HG02943 (cell line): ENCODE measurements at regions not wholly inside any gene's neighbourhood (a gene's known extent, or its start where the extent isn't known, plus 50 kb on each side); places are given as distances from the start of the nearest gene placed in this dataset.

ENCODE experiments used
- ATAC-seq: cut with Tn5 transposase; IDR thresholded peaks from one replicate; pipeline ENCODE4 v1.9.1; 2021; ENCODE audit warnings: mild to moderate bottlenecking, low read depth, moderate library complexity; ENCODE audit not compliant: unreplicated experiment

GRCh38 chr2:18803141-18803939, 214.0 kb upstream of the NT5C1B start:
- no peak for ATAC-seq

DNA sequence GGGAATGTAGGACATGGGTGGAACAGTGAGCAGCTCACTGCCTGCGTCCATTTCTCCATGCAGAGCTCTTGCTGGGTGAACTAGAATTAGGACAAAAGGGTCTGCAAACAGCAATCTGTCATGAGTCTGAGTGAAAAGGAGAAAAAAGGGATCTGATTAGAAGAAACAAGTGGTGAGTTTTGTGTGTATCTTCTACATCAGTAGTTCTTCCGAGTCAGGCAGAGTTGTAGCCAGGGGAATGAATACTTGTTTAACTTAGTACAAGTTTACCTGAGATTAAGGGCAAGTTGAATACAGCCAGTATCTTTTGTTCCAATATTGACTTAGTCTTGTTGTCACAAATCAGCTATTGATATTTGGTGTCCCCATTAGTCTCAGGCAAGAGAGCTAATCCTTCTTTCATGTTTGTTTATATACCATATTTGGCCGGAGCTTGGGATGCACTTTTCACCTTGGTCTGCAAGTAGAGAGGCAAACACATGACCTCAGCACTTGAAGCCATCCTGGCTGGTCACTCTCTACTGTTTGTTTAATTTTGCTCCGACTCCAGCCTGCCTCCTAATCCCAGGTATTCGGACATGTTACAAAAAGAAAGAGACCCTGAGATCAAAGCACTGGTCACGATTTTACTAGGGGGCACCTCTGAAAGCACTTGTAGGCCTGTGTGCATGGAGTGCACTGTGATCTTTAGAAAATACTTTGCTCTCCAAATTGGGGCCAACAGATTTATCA, 211.0 kb upstream of the NT5C1B start:
- no peak for ATAC-seq

- no peak for ATAC-seq
Measured at GRCh38 chr2:18799397-18799796, 210.0 kb upstream of the NT5C1B start.

DNA sequence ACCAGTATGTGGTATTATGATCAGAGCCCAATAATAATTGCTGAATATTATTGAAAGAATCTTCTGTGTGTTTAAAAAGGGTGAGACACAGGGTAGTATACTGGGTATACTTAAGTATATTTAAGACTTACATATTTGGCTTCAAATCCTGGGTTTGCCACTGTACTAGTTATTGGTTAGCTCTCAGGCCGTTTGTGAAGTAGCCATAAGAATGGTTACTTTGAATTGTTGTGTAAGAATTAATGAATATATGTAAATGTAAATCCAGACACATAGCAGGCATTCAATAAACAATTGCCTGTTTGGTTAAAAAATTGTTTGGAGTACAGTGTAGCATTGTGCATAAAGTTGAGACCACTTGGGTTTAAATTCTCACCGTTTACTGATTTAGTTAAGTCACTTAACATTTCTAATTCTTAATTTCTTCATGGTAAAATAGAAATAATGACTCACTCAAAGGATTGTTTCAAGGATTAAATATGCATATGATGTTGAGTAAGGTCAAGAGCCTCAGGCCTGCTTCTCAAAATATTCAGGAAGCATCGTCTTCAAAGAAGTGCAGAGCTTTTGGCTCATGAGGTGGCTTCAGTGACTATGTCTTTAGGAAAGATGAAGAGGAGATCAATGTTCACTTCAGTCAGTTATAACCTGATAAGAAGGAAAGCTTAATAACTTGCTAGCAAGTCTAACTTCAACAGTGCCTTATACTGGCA, 207.9 kb upstream of the NT5C1B start:
- ATAC-seq = no peak

- no peak for ATAC-seq
Measured at GRCh38 chr2:18795906-18796305, 206.5 kb upstream of the NT5C1B start.

DNA sequence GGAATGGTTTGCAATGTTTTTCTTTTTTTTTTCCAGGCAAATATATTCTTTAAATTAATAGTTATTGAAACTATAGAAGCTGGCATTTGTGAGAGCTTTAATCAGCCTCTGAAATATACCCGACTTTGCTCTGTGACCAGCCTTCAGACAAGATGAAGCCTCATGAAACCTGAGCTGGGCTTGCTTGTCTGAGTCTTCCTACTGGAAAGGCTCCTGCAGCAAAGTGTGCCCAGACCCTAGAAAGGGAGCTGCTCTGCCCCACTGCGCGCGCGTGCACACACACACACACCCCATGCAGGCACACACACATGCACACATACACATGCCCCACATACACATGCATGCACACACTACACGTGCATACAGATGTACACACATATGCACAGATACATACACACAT, 203.3 kb upstream of the NT5C1B start:
- ATAC-seq = no peak

- no peak for ATAC-seq
Measured at GRCh38 chr2:18792226-18792629, 202.9 kb upstream of the NT5C1B start.

DNA sequence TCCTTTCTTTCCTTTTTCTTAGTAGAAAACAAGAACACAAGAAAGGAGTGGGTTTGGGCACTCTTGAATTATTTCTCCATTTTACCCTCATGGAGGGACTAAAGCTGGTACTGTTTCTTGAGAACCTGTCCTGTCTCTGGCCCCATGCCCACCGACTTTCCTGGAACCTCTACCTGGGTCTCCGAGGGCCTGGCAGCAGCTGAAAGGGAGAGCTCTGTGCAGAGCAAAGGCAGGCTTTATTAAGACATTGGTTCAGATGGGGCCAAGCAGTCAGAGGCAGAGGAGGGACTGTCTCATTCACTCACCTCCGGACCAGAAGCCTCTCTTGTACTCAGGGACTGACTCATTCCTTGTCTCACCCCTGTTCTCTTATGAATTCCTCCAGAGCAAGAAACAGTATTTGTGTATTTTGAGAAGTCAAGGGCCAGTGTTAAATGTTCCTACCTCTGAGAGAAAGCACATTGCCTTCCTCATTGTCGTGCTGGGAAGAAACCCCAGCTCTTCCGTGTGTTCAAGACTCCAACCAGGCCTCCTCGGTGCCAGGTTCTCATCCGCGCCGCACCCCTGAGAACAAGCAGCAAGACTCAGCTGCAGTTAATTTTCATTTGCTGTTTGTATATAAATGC, 201.9 kb upstream of the NT5C1B start:
- ATAC-seq = no peak

DNA sequence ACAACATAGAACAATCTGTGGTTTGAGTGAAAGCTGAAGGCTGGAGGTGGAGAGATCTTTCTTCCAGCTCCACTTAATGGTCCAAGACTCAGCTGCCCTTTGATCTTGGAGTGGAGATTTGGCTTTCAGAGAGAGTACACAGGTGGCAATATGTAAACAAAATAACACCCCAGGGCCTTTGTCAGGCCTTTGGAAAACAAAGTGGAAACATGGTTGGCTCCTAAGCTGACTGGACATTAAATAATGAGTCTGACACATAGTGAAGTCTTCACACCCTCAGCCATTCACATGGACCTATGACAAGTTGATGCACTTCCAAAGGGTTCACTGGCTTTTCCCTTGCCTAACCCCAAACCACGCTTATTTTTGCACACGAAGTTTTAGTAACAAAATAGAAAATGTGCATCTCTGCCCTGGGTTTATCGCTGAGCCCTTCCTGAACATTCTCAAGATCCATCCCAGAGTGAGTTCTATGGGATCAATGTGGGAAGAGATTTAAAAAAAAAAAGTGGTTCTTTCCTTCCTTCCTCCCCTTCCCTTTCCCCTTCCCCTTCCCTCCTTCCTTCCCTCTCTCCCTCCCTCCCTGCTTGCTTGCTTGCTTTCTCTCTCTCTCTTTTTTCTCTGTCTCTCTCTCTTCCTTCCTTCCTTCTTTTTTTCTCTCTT, 201.3 kb upstream of the NT5C1B start:
- ATAC-seq = no peak

DNA sequence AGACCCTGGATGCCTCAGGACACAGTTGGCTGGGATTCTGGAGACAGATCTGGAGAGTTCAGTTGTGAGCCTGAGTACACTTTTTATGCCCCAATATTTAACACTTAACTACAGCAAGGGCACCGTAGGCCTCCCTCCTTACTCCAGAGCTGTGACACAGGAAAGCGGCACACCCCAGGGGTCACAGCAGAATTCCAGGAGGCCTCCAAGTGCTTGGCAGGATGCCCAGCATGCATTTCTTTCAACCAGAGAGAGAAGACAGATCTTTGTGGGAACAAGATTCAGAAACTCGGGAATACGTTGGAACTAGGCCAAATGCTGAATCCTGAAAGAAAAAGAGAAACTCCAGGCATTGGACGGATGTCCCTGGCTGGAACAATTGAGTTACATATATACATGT, 199.2 kb upstream of the NT5C1B start:
- ATAC-seq = no peak

GRCh38 chr2:18787726-18788125, 198.4 kb upstream of the NT5C1B start:
- no peak for ATAC-seq

DNA sequence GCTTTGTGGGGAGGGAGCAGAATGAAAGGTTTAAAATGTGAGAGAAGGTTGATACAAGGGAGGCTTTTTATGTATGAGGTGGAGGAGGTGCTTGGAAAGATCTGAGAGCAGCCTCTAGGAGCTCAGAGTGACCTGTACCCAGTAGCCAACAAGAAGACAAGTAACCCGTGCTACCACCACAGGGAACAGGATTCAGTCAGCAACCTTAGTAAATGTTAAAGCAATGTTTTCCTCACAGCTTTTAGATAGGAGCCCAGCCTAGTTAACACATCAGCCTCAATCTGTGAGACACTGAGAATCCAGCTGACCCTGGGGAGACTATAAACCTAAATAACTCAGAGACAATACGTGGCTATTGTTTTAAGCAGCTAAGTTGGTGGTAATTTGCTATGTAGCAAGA, 194.9 kb upstream of the NT5C1B start:
- ATAC-seq = no peak

DNA sequence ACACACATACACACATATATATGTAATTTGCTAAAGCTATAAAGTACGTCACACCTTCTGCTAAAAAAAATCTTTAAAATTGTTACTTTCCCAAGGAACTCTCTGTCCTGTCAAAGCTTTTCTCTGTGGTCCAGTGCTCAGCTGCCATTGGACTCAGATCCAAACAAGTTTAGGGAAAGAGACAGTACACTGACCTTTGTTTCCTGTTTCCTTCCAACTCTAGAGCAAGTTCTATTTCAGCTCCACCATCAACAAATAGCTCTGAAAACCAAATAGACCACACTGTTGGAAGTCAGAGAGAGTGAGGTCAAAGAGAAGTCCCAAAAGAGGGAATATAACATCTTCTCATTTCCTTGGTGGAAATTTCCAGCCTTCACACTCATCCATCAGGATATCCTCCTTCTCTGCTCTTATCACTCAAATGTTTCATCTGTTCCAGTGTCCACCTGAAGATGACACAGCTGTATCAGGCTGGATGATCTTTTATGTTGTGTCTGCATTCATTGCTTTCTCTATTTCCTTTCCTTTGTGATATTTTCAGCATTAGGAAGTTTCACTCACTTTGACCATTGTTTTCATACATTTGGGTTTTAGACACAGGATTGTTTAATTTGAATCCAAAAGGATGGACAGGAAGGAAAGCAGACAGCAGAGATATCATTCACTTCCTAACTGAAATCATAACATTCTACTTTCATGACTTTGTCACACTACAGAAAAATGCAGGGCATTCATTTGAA, 192.3 kb upstream of the NT5C1B start:
- ATAC-seq = no peak

DNA sequence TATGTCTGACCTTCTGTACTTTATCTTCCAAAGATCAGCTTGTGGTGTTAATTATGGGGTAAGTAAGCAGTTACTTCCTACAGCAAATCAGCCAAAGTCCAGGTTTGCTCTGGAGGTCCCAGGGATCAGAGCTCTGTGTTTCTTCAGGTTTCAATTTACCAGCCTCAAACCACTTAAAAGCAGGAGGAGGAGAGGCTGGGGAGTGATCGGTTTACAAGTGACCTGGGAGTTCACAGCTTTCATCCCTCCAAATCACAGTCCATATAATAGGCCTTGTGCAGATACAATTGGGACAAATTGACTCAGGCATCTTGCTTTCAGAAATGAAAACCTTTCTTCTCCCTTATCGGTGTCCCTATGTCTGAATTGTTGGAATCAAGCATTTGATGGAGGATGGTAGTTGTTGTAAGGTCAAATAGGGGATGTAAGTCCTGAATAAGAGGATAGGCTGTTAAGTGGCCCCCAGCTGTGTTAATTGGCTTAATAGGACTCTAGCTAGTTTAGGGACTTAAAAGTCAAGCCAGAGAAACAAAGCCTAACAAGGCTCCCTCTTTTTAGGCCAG, 188.0 kb upstream of the NT5C1B start:
- no peak for ATAC-seq

DNA sequence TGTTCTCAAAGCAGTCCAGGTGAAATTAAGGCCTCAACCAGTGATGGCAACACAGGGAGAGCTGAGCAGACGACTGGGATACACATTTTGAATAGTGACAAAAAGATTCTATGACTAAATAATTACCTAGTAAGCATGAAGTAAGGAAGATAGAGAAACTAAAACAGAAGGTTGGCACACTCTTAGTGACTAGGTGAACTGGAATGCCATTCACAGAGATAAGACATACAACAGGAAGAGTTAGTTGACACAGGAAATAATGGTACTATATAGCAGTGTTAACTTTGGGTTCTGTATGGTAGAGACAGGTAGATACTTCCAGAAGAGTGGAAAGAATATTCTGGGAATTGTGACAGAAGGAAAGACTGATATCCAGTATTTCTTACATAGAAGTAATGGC, 181.8 kb upstream of the NT5C1B start:
- ATAC-seq = no peak

DNA sequence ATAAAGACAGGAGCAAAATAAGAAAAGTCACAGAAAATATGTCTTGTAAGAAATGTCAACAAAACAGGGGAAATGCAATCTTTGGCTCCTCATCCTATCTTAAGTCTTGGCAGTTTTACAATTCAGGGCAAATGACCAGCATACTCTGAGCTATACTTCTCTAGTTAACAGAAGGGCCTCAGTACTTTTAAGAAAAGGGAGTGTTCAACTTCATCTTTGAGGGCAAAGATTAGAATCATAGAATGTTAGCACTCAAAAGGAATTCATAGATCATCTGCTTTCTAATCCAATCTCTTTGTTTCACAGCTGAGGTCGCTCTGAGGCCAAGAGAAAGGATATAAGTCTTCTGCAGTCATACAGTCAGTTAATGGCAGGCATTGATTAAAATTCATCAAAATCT, 174.0 kb upstream of the NT5C1B start:
- no peak for ATAC-seq

DNA sequence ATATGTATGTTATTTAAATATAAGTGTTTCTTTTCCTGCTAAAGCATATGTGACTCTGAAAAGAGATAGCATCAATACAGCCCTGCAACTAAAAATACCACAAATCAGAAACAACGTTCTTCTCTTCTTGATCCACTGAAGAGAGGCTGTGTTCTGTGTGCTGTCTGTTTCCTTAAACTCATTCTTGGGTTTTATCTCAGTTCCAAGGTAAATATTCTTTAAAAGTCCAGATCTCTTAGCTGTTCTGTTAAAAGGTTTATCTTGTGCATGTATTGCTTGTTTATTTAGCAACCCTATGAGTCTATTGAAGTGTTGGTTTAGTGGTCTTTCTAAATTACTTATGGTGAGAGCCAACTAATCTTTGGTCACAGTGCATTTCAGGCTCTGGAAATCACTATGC, 173.3 kb upstream of the NT5C1B start:
- no peak for ATAC-seq

DNA sequence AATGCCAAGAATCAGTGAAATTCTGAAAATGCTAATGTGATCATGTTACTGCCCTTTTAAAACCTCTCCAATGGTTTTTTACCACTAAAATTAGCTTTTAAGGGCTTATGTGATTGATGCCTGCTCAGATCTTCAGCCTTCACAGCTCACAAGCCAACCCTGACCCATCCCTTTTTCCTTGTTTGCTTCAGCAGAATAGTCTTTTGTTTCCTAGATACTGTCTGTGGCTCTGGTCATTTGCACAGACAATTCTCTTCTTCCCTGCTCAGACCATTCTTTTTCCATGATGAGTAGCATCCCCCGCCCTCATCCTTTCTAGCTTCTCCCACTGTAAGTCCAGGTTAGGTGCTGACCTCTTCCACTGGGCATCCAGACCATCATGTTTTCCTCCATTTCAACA, 164.9 kb upstream of the NT5C1B start:
- no peak for ATAC-seq

DNA sequence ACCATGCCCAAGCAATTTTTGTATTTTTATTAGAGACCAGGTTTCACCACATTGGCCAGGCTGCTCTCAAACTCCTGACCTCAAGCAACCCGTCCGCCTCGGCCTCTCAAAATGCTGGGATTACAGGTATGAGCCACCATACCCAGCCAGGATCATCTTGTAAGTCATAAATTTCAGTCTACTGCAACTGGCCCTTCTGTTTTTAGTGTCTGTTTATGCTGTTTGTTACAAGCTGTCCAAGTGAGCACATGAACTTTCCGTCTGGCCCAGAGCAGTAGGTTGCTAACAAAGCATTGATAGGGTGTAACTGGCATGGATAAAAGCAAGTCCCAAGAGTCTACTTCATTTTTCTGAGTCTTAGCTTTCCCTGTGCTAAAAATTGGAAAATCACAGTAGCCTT, 164.4 kb upstream of the NT5C1B start:
- ATAC-seq = no peak
